ENCODE measurements at regions not wholly inside any gene's neighbourhood (a gene's known extent, or its start where the extent isn't known, plus 50 kb on each side); places are given as distances from the start of the nearest gene placed in this dataset.

GRCh38 chr13:64680739-64681138 lies 2549.4 kb downstream of the PCDH9 start:
- TF ChIP-seq CREB1 (IDR thresholded peaks at IDR 0.05; ENCODE audit: low read depth) (no peak), LARP7 (IDR thresholded peaks at IDR 0.05) (no peak), DPF2 (IDR thresholded peaks at IDR 0.05) (no peak), EP300 (IDR thresholded peaks at IDR 0.05; ENCODE audit: borderline replicate concordance in 1 of 2, control insufficient read depth in 1 of 2, low read depth in 2 of 2, low read length in 2 of 2) (no peak), ZBTB11 (CRISPR knock-in tag; IDR thresholded peaks at IDR 0.05) (no peak), TBL1XR1 (IDR thresholded peaks at IDR 0.05; ENCODE audit: low read depth, low read length) (no peak), NBN (IDR thresholded peaks at IDR 0.05) (no peak), NR2C2 (IDR thresholded peaks at IDR 0.05; ENCODE audit: borderline replicate concordance, control insufficient read depth, insufficient read length, low read depth) (no peak), EED (IDR thresholded peaks at IDR 0.05; ENCODE audit: low read depth) (no peak), EZH2 (IDR thresholded peaks at IDR 0.05; ENCODE audit: borderline replicate concordance, control insufficient read depth, low read depth, low read length) (no peak), EGR1 (IDR thresholded peaks at IDR 0.05; ENCODE audit: borderline replicate concordance in 1 of 2, low read depth in 2 of 2, low read length in 2 of 2) (no peak), HDAC2 (IDR thresholded peaks at IDR 0.05) (no peak)
- TF ChIP-seq, protein P1, sequence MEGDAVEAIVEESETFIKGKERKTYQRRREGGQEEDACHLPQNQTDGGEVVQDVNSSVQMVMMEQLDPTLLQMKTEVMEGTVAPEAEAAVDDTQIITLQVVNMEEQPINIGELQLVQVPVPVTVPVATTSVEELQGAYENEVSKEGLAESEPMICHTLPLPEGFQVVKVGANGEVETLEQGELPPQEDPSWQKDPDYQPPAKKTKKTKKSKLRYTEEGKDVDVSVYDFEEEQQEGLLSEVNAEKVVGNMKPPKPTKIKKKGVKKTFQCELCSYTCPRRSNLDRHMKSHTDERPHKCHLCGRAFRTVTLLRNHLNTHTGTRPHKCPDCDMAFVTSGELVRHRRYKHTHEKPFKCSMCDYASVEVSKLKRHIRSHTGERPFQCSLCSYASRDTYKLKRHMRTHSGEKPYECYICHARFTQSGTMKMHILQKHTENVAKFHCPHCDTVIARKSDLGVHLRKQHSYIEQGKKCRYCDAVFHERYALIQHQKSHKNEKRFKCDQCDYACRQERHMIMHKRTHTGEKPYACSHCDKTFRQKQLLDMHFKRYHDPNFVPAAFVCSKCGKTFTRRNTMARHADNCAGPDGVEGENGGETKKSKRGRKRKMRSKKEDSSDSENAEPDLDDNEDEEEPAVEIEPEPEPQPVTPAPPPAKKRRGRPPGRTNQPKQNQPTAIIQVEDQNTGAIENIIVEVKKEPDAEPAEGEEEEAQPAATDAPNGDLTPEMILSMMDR (IDR thresholded peaks at IDR 0.05 in 2 of 3, conservative IDR thresholded peaks at IDR 0.05 in 1 of 3; ENCODE audit: control insufficient read depth in 2 of 3, extremely low read depth in 1 of 3, insufficient read depth in 1 of 3, low read depth in 3 of 3, low read length in 3 of 3) = no peak
